Activated T-cell treated with anti-CD3 and anti-CD28 coated beads for 48 hours (primary cell): ENCODE measurements at regions not wholly inside any gene's neighbourhood (a gene's known extent, or its start where the extent isn't known, plus 50 kb on each side); places are given as distances from the start of the nearest gene placed in this dataset.

Experiments used
- DNase-seq: peaks from one replicate; pipeline ENCODE4 v3.0.0-alpha.2; 2020; ENCODE audit warnings: low read depth

DNA sequence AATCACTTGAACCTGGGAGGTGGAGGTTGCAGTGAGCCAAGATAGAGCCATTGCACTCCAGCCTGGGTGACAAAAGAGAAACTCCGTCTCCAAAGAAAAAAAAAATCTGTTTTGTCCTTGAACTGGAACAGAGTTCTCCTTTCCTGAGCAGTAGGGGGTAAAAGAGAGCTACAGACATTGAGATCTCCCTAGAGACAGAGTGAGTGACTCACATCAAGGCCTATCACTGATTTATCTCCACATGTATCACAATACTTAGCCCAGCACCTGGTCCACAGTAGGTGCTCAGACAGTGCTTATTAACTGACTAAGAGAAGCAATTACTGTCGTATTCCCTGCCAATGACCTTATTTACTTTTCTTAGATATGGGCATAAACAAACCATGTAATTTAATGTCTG is 354.1 kb upstream of the C1orf87 start:
- no peak for DNase-seq

- DNase-seq, result no peak
Measured at GRCh38 chr1:60427194-60427593, 353.6 kb upstream of the C1orf87 start.

- DNase-seq, result no peak
Measured at GRCh38 chr1:60425528-60425927, 352.0 kb upstream of the C1orf87 start.

- no peak for DNase-seq
Measured at GRCh38 chr1:60423146-60423780, 349.7 kb upstream of the C1orf87 start.

- no peak for DNase-seq
Measured at GRCh38 chr1:60421965-60422364, 348.4 kb upstream of the C1orf87 start.

GRCh38 chr1:60419023-60419422 is 345.5 kb upstream of the C1orf87 start:
- no peak for DNase-seq

DNA sequence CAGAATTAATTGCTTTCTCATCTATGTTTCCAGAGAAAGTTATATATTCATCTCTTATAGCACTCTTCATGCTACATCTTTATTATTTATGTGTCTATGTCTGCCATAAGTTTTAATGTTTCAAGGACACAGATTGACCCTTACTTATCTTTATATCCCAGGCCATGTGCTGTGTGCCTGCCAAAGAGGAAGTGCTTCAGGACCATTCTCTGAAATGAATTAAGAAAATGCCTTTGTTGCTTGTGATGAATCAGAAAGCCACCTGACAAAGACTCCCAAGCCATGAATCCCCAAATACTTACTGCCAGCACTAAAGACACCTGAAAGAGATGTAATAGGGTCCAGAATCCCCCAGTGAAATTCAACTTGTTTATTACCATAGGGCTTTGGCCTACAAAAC is 342.1 kb upstream of the C1orf87 start:
- no peak for DNase-seq

- no peak for DNase-seq
Measured at GRCh38 chr1:60413091-60413490, 339.5 kb upstream of the C1orf87 start.

GRCh38 chr1:60411591-60411990 is 338.0 kb upstream of the C1orf87 start:
- no peak for DNase-seq

DNA sequence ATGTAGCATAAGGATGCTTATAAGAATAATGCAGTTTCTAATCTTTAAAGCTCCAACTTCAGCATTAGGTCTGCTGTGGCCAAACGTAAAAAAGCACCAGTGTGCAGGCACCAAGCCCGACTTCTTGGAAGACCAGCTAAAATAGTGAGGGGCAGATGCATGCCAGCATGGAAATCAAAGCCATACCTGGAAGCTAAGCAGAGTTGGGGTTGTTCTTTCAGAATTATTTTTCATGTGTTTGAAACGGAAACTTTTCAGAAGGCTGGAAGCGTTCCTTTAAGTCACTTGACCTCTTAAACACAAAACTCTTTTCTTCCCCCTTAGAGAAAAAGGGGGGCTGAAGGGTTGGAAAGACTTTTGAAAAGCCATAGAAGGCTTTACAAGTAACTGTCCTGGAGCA is 329.2 kb upstream of the C1orf87 start:
- DNase-seq, result no peak

- no peak for DNase-seq
Measured at GRCh38 chr1:60402216-60402615, 328.6 kb upstream of the C1orf87 start.

GRCh38 chr1:60394436-60394835 is 320.9 kb upstream of the C1orf87 start:
- DNase-seq, result no peak

DNA sequence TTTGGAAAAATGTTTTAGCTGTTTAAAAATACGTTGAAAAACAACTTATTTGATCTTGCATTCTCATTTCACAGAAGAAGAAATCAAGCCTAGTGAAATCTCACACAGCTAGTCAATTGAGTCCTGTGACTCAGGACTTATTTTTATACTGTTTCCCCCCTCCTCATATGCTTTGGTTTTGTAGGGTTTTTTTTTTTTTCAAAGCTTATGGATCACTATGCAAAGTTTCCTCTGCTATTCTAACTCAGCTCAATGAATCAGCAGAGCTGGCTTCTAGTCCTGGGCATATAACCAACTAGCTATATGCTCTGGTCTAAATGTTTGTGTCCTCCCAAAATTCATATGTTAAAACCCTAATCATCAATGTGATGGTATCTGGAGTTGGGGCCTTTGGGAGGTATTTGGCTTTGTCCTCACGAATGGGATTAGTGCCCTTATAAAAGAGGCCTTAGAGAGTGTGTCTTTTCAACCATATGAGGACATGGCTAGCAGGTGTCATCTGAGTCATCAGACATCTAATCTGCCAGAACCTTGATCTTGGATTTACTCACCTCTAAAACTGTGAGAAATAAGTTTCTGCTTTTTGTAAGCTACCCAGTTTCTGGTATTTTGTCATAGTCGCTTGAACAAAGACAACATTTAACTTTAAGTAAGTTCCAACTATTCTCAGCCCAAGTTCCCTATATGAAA is 317.2 kb upstream of the C1orf87 start:
- no peak for DNase-seq

DNA sequence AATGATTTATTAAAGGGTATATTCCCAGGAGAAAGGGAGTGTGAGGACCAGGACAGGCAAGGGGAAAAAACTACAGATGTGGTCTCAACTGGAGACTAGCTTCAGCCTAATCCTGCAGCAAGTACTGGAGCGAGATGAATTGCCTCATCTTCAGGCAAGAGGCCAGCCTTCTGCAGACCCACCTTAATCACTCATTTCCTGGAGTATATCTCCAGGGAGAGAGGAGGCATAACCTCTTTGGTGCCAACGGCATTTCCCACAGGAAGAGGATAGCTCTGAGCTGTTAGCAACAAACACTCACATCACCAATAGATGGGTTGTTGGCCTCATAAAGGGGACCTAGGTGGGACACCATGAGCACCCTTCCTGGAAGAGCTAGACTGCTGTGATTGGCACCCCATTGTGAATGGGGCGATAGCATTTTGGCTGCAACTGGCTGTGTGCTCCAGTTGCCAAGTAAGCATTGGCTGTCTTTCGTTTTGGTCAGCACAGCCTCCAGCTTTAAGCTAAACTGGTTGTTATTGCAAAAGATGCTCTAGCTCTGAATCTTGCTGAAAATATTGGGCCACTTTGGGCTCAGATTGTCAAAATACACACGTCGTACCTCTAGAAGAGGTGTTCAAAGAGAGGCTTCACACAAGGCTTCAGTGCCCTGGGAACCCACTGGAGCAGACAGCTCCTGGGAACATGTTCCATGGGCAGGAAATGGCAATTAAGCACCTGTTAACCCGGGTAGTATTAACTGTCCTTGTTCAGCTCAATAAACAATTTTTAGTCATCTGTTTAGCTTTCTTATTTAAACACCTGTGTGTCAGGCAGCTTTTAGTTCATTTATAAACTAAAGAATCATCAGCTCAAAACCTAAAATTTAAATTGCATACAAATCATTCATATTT is 314.8 kb upstream of the C1orf87 start:
- no peak for DNase-seq

- DNase-seq, result no peak
Measured at GRCh38 chr1:60387175-60387574, 313.6 kb upstream of the C1orf87 start.

- DNase-seq, result no peak
Measured at GRCh38 chr1:60386249-60386648, 312.7 kb upstream of the C1orf87 start.

- DNase-seq, result no peak
Measured at GRCh38 chr1:60376196-60376595, 302.6 kb upstream of the C1orf87 start.

GRCh38 chr1:60374537-60374936 is 301.0 kb upstream of the C1orf87 start:
- DNase-seq, result no peak

DNA sequence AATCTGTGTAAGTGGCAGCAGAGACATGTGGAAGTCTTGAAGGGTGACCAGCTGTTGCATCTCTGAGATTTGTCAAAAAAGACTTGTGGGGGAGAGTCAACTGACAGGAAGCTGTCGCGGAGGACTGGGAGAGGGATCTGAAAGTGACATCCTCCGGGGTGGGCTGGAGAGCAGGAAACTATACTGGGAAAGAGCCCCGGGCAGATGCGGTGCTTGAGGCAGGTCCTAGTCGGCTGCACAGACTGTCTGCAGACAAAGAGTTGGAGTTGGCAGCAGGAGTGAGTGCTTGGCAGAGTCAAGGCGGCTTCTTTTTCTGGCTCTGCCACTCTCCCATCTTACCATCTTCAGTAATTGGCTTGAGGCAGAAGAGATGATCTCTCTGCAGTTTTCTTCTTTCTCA is 294.0 kb upstream of the C1orf87 start:
- DNase-seq, result no peak

DNA sequence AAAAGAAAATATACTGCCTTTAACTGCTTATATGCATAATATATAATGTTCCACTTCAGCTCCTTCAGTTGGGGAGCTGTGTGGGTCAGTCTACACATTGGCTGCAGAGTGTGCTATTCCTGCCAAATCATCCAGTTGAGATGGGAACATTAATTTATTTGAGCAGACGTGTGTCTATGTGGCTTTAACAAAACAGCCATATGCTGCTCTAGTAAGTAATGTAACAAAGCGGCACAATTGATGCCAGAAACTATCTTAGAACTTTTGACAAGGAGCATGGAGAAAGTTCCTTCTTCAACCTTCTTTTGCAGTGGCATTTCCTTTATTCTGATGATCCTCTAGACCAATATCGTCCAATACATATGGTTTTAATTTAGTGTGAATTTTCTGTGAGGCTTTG is 285.9 kb upstream of the C1orf87 start:
- no peak for DNase-seq

GRCh38 chr1:60350531-60350930 is 277.0 kb upstream of the C1orf87 start:
- DNase-seq, result no peak

DNA sequence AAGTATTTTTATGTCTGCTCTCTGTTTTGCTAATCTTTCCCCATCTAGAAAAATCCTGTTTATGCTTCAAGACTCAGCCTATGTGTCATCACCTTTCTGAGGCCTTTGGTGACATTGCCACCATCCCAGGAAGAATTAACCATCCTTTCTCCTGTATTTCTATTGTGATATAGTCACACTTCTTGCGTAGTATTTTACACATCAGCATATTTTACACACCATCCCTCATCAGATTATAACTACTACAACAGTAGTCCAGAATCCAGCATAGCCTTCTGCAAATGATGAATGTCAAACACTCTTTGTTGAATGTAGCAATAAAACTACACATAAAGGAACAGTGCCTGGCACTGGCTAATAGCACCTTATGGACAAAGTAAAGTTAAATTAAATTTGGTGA is 275.3 kb upstream of the C1orf87 start:
- DNase-seq, result no peak

DNA sequence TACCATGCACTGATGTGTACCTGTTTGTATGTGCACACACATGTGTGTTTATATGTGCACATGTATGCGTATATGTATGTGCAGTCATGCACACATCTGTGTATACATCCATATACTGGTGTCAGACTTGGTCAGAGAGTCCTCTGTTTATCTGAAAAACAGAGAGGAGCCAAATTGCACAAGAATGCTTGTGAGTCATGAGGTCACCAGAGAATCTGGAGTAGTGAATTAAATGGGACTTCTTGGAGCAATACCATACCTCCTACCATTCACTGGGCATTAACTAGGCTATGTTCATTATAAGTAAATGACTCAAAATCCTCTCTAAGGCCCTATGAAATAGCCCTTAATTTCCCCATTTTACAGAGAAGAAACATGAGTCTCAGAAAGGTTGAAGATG is 272.1 kb upstream of the C1orf87 start:
- no peak for DNase-seq
